GM06990 (cell line): ENCODE measurements at regions not wholly inside any gene's neighbourhood (a gene's known extent, or its start where the extent isn't known, plus 50 kb on each side); places are given as distances from the start of the nearest gene placed in this dataset.

Experiments used
- DNase-seq: peaks from one replicate; pipeline ENCODE4 v3.0.0-alpha.2; 2011; ENCODE audit not compliant: insufficient read length; ENCODE audit errors: extremely low read depth
- H3K27me3 ChIP-seq: replicated peaks from 2 replicates; pipeline ENCODE4 v1.6.0; 2011; ENCODE audit warnings: low read length; ENCODE audit not compliant: control insufficient read depth, insufficient read depth
- H3K36me3 ChIP-seq: 2 replicates; pipeline ENCODE4 v1.5.1; 2011; ENCODE audit warnings: low read length; ENCODE audit not compliant: control insufficient read depth, insufficient read depth
- H3K4me3 ChIP-seq: replicated peaks from 2 replicates; pipeline ENCODE4 v1.5.1; 2011; ENCODE audit warnings: low read depth, mild to moderate bottlenecking, control low read depth, low read length
- TF ChIP-seq, protein P1 (sequence below): IDR thresholded peaks from 2 replicates; pipeline ENCODE4 v1.5.1; 2011; ENCODE audit warnings: low read length, control low read depth, mild to moderate bottlenecking, inconsistent platforms; ENCODE audit not compliant: insufficient read depth, poor library complexity, severe bottlenecking

GRCh38 chr12:42695490-42695995 is 106.0 kb upstream of the PRICKLE1 start:
- no peak for DNase-seq
- no peak overlapping the region for H3K4me3 ChIP-seq
- no peaks in the 10 kb centered on the region for H3K36me3 ChIP-seq
- TF ChIP-seq, protein P1, sequence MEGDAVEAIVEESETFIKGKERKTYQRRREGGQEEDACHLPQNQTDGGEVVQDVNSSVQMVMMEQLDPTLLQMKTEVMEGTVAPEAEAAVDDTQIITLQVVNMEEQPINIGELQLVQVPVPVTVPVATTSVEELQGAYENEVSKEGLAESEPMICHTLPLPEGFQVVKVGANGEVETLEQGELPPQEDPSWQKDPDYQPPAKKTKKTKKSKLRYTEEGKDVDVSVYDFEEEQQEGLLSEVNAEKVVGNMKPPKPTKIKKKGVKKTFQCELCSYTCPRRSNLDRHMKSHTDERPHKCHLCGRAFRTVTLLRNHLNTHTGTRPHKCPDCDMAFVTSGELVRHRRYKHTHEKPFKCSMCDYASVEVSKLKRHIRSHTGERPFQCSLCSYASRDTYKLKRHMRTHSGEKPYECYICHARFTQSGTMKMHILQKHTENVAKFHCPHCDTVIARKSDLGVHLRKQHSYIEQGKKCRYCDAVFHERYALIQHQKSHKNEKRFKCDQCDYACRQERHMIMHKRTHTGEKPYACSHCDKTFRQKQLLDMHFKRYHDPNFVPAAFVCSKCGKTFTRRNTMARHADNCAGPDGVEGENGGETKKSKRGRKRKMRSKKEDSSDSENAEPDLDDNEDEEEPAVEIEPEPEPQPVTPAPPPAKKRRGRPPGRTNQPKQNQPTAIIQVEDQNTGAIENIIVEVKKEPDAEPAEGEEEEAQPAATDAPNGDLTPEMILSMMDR: no peak
- H3K27me3 ChIP-seq: no peaks in the 10 kb centered on the region; the same call in 1 of the 2 replicates

DNA sequence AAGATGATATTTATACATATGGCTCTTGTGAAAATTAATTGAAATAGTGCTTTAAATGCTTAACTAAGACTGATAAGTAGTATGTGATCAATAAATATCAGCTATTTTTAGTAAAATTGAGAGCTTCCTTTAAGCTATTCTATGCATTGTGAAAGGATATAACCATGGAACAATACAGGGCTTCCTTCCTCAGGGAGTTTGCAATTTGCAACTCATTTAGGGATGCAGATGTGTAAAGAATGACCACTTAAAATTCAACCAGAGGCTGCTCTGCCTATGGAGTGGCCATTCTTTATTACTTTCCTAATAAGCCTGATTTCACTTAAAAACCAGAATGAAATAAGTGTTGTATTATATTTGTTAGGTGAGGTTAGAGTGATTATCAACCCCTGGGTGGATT is 103.2 kb upstream of the PRICKLE1 start:
- no peaks in the 10 kb centered on the region for H3K27me3 ChIP-seq
- DNase-seq: no peak
- TF ChIP-seq, protein P1: no peak
- H3K36me3 ChIP-seq: no peaks in the 10 kb centered on the region
- H3K4me3 ChIP-seq: no peak overlapping the region

DNA sequence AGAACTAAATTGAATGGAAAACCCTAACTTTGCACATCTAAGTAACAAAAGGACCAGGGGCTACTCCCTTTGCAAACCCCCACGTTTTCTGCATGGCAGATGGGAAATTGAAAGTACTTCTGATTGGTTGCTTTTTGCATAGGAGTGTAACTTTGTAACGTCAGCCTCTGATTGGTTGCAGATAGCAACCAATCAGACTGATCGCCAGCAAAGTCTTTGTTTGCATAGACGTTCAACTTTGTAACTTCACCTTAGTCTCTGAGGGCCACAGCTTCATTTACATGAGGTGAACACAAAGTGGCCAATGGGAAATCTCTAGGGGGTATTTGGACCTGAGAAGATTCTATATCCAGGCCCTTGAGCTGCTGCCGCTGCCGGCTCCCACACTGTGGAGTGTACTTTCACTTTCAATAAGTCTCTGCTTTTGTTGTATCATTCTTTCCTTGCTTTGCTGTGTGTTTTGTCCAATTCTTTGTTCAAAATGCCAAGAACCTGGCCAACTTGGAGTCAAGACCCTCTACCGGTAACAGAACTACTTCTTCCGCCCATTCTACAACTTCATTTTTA is 102.5 kb upstream of the PRICKLE1 start:
- Histone ChIP-seq H3K4me3 (no peak overlapping the region), H3K36me3 (no peaks in the 10 kb centered on the region), H3K27me3 (no peaks in the 10 kb centered on the region)
- no peak for DNase-seq
- TF ChIP-seq, protein P1: no peak

GRCh38 chr12:42690264-42690663 is 100.7 kb upstream of the PRICKLE1 start:
- Histone ChIP-seq H3K27me3 (no peaks in the 10 kb centered on the region), H3K4me3 (no peak overlapping the region), H3K36me3 (no peaks in the 10 kb centered on the region)
- DNase-seq: no peak
- TF ChIP-seq, protein P1: no peak

DNA sequence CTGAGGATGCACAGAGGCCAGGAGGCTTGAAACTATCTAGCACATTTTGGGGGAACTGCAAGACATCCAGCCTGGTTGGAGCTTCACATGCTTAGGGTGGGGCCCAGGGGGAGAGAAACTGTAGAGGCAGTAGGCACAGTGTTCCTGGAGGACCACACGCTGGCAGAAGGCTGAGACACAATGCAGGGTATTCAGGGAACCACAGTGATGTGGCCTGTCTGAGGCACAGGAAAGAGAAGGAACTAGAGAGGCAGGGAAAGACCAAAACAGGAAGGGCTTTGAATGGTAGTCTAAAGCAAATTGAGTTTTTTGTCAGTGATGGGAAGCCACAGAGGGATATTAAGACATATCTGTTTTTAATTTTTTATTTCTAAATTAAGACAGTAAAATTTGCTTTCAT is 100.2 kb upstream of the PRICKLE1 start:
- H3K27me3 ChIP-seq: no peaks in the 10 kb centered on the region
- no peak for DNase-seq
- H3K36me3 ChIP-seq: no peaks in the 10 kb centered on the region
- no peak overlapping the region for H3K4me3 ChIP-seq
- TF ChIP-seq, protein P1: no peak
